ENCODE measurements at regions not wholly inside any gene's neighbourhood (a gene's known extent, or its start where the extent isn't known, plus 50 kb on each side); places are given as distances from the start of the nearest gene placed in this dataset.

GRCh38 chr2:21519412-21519811 lies 395.6 kb downstream of the TDRD15 start:
- no peak for TF ChIP-seq CTCF (conservative IDR thresholded peaks at IDR 0.05; ENCODE audit: low read depth, low read length)
- TF ChIP-seq POLR2A (IDR thresholded peaks at IDR 0.05; ENCODE audit: low read depth, low read length), result no peak
- TF ChIP-seq RAD21 (IDR thresholded peaks at IDR 0.05; ENCODE audit: low read length), result no peak
- TF ChIP-seq CEBPB (IDR thresholded peaks at IDR 0.05; ENCODE audit: low read depth, low read length), result no peak
- TF ChIP-seq USF2 (IDR thresholded peaks at IDR 0.05; ENCODE audit: low read depth, low read length), result no peak
- TF ChIP-seq RFX5 (IDR thresholded peaks at IDR 0.05; ENCODE audit: low read depth, low read length), result no peak
- no peak for TF ChIP-seq MXI1 (IDR thresholded peaks at IDR 0.05; ENCODE audit: borderline replicate concordance, low read depth, low read length)
- TF ChIP-seq BHLHE40 (IDR thresholded peaks at IDR 0.05; ENCODE audit: low read depth, low read length), result no peak
- TF ChIP-seq NFE2L2 (IDR thresholded peaks at IDR 0.05; ENCODE audit: low read depth, low read length), result no peak

All from IMR-90 (cell line).